OCI-LY3 (cell line): ENCODE measurements at regions not wholly inside any gene's neighbourhood (a gene's known extent, or its start where the extent isn't known, plus 50 kb on each side); places are given as distances from the start of the nearest gene placed in this dataset.

Experiments used
- H2AFZ ChIP-seq: fragments of 200-600, 300-600 bp; shearing (Covaris generic); 2 replicates; pipeline ENCODE4 v1.6.0; 2014; ENCODE audit warnings: antibody characterized with exemption, low read depth, low read length
- H3K27ac ChIP-seq: fragments of 200-600, 300-600 bp; sonication (generic); 2 replicates; pipeline ENCODE4 v1.5.1; 2014; ENCODE audit warnings: mild to moderate bottlenecking, low read length, moderate library complexity, mixed read lengths
- H3K27me3 ChIP-seq: fragments of 200-600, 300-600 bp; sonication (generic); 2 replicates; pipeline ENCODE4 v1.6.1; 2014; ENCODE audit warnings: low read depth, low read length, mixed read lengths
- H3K36me3 ChIP-seq: fragments of 200-600, 300-600 bp; sonication (generic); replicated peaks from 2 replicates; pipeline ENCODE3; 2014; ENCODE audit warnings: low read depth, low read length, mixed read lengths
- H3K4me1 ChIP-seq: fragments of 300-600, 200-600 bp; sonication (generic); 2 replicates; pipeline ENCODE4 v1.6.1; 2014; ENCODE audit warnings: low read length, mixed read lengths
- H3K4me2 ChIP-seq: fragments of 200-600, 300-600 bp; sonication (generic); 2 replicates; pipeline ENCODE4 v1.6.1; 2014; ENCODE audit warnings: low read length, mixed read lengths
- H3K4me3 ChIP-seq: fragments of 300-600, 200-600 bp; sonication (generic); 2 replicates; pipeline ENCODE4 v1.5.1; 2014; ENCODE audit warnings: antibody characterized with exemption, mild to moderate bottlenecking, low read length, moderate library complexity
- H3K79me2 ChIP-seq: fragments of 300-600, 200-600 bp; shearing (Covaris generic); 2 replicates; pipeline ENCODE4 v1.6.1; 2014; ENCODE audit warnings: mild to moderate bottlenecking, low read length, mixed read lengths
- H3K9ac ChIP-seq: fragments of 300-600, 200-600 bp; shearing (Covaris generic); 2 replicates; pipeline ENCODE4 v1.6.0; 2014; ENCODE audit warnings: mild to moderate bottlenecking, low read length, moderate library complexity
- H3K9me3 ChIP-seq: fragments of 200-600, 300-600 bp; shearing (Covaris generic); 2 replicates; pipeline ENCODE4 v1.6.1; 2014; ENCODE audit warnings: low read length, mixed read lengths; ENCODE audit not compliant: insufficient read depth
- H4K20me1 ChIP-seq: fragments of 200-600, 300-600 bp; sonication (generic); 2 replicates; pipeline ENCODE4 v1.6.1; 2016; ENCODE audit warnings: low read length, mixed read lengths; ENCODE audit not compliant: insufficient read depth
- EZH2phosphoT487 ChIP-seq: fragments of 200-600 bp; shearing (Covaris generic); IDR thresholded peaks from 2 replicates; pipeline ENCODE4 v1.6.1; 2018; ENCODE audit warnings: antibody characterized with exemption, mixed run types, low read depth
- TF ChIP-seq, protein P1 (sequence below): fragments of 200-600, 300-600 bp; sonication (generic); IDR thresholded peaks from 2 replicates; pipeline ENCODE4 v1.5.1; 2014; ENCODE audit warnings: antibody characterized with exemption, low read length, low read depth

DNA sequence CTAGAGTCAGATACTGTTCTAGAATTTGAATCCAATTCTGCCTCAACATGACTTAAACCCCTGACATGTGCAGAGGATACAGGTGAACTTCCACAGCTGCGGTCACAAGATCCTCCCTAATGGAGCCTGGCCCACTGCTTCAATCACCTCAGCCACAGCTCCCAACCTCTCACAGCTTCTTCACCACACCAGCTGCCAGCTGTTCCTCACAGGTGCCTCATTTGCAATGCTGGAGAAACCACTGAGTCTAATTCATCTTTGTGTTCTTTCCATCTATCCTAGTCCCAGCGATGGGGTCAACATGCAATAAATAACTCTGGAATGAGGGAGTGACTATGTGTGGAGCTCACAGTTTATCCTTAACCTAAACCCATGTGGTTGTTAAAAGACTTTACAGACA lies 72.0 kb upstream of the MAF start:
- Histone ChIP-seq H3K27me3 (no peaks in the 10 kb centered on the region), H3K4me3 (no peak overlapping the region), H3K4me1 (no peaks in the 10 kb centered on the region), H3K9ac (no peak overlapping the region), H4K20me1 (no peaks in the 10 kb centered on the region), H3K36me3 (no peaks in the 10 kb centered on the region), H3K4me2 (no peak overlapping the region), H2AFZ (no peak overlapping the region), H3K27ac (no peak overlapping the region), H3K9me3 (no peaks in the 10 kb centered on the region), H3K79me2 (no peaks in the 10 kb centered on the region)
- TF ChIP-seq, protein P1, sequence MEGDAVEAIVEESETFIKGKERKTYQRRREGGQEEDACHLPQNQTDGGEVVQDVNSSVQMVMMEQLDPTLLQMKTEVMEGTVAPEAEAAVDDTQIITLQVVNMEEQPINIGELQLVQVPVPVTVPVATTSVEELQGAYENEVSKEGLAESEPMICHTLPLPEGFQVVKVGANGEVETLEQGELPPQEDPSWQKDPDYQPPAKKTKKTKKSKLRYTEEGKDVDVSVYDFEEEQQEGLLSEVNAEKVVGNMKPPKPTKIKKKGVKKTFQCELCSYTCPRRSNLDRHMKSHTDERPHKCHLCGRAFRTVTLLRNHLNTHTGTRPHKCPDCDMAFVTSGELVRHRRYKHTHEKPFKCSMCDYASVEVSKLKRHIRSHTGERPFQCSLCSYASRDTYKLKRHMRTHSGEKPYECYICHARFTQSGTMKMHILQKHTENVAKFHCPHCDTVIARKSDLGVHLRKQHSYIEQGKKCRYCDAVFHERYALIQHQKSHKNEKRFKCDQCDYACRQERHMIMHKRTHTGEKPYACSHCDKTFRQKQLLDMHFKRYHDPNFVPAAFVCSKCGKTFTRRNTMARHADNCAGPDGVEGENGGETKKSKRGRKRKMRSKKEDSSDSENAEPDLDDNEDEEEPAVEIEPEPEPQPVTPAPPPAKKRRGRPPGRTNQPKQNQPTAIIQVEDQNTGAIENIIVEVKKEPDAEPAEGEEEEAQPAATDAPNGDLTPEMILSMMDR, result no peak
- no peak for TF ChIP-seq EZH2phosphoT487

DNA sequence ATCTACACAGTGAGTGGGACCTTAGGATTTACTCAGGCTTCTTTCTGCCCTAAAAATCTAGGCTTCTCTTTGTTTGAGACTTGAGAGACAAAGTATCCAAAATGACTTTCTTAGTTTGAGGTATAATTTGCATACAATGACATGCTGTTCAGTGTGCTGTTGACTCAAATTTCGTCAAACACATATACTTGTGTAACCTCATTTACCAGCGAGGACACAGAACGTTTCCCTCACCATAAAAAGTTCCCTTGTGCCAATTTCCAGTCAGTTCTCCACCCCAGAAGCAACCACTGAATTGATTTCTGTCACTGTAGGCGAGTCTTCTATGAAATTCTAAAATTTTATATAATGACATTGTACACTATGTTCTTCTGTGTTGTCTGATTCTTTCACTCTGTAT lies 68.0 kb upstream of the MAF start:
- no peaks in the 10 kb centered on the region for H3K27me3 ChIP-seq
- no peak for TF ChIP-seq EZH2phosphoT487
- TF ChIP-seq, protein P1, result no peak
- no peak overlapping the region for H3K27ac ChIP-seq
- H3K9ac ChIP-seq, result no peak overlapping the region
- H3K4me1 ChIP-seq, result no peaks in the 10 kb centered on the region
- no peak overlapping the region for H2AFZ ChIP-seq
- no peak overlapping the region for H3K4me3 ChIP-seq
- no peaks in the 10 kb centered on the region for H3K36me3 ChIP-seq
- H3K4me2 ChIP-seq, result no peak overlapping the region
- H3K9me3 ChIP-seq, result no peaks in the 10 kb centered on the region
- H3K79me2 ChIP-seq, result no peaks in the 10 kb centered on the region
- H4K20me1 ChIP-seq, result no peaks in the 10 kb centered on the region

DNA sequence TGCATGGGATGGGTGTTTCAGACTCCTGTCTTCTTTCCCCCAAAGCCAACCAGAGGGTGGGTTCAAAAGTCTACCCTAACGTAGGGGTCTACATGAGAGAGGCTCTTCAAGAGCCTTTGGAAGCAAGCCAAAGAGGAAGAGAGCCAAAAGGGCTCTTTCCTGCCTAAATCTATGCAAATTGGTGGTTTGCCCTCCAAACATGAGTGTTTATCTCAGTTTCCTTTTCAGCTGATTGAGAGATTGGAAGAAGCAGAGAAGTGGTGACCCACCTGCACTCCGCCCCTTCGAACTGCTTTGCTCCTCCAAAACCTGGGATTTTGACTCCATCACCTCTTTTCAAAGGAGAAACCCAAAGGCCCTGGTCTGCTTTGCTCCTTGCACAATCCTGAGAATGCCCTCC lies 65.4 kb upstream of the MAF start:
- Histone ChIP-seq H3K4me1 (no peaks in the 10 kb centered on the region), H3K9ac (no peak overlapping the region), H4K20me1 (no peaks in the 10 kb centered on the region), H2AFZ (no peak overlapping the region), H3K4me2 (no peak overlapping the region), H3K27ac (no peak overlapping the region), H3K27me3 (0 out of 2 replicates have a peak, but pooled peaks cover under 1% of the 10 kb centered on the region), H3K9me3 (no peaks in the 10 kb centered on the region), H3K4me3 (no peak overlapping the region), H3K79me2 (no peaks in the 10 kb centered on the region), H3K36me3 (no peaks in the 10 kb centered on the region)
- TF ChIP-seq, protein P1, result no peak
- TF ChIP-seq EZH2phosphoT487, result no peak

DNA sequence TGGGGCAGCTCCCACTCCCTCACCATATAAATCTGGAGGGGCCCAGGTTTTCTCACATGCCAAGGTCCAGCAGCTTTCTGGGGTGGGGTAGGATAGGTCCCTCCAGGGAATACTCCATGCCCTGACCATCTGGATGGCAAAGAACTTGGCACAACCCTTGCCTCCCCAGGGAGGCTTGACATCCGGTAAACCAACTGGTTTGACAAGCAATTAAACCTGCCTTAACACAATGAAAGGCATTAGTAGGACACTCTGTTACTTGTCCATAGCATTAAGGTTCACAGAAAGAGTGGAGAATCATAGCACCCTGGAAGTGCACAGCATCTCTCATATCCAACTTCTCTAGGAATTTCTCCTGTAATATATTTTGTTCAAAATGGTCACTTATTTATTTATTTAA lies 63.9 kb upstream of the MAF start:
- no peak overlapping the region for H2AFZ ChIP-seq
- no peaks in the 10 kb centered on the region for H3K36me3 ChIP-seq
- TF ChIP-seq, protein P1, result no peak
- TF ChIP-seq EZH2phosphoT487, result no peak
- no peaks in the 10 kb centered on the region for H3K4me1 ChIP-seq
- H4K20me1 ChIP-seq, result no peaks in the 10 kb centered on the region
- H3K9me3 ChIP-seq, result no peaks in the 10 kb centered on the region
- no peak overlapping the region for H3K4me2 ChIP-seq
- no peak overlapping the region for H3K4me3 ChIP-seq
- no peaks in the 10 kb centered on the region for H3K79me2 ChIP-seq
- H3K27ac ChIP-seq, result no peak overlapping the region
- H3K9ac ChIP-seq, result no peak overlapping the region
- H3K27me3 ChIP-seq, result peaks cover 8% of the 10 kb centered on the region; the same call in 1 of the 2 replicates
